ENCODE measurements at regions not wholly inside any gene's neighbourhood (a gene's known extent, or its start where the extent isn't known, plus 50 kb on each side); places are given as distances from the start of the nearest gene placed in this dataset.

DNA sequence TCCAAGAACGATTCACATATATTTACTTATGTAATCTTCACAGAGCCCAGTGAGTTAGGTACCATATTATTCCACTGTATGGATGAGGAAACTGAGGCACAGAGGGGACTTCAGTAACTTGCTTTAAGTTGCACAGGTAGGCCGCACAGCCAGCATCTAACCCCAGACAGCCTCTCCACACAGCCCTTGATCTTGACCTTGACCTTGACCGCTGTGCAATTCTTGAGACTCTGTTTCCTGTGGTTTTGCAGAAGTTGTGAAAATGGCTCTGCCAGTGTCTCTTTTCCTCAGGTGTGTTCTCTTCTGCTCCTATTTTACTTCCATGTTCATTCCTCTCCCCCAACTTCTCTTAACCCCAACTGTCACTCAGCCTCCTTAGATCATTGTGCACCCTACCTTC lies 206.5 kb downstream of the SOX11 start:
- no peaks in the 10 kb centered on the region for H3K27me3 ChIP-seq (ENCODE audit: insufficient read depth, low read length, poor library complexity, severe bottlenecking)

GRCh38 chr2:5905661-5906060 lies 213.5 kb downstream of the SOX11 start:
- H2AFZ ChIP-seq (ENCODE audit: low read length), result no peak overlapping the region
- H3K4me3 ChIP-seq (ENCODE audit: low read length, poor library complexity, severe bottlenecking), result no peak overlapping the region
- no peaks in the 10 kb centered on the region for H3K79me2 ChIP-seq (ENCODE audit: insufficient read depth, low read length)
- no peaks in the 10 kb centered on the region for H4K20me1 ChIP-seq (ENCODE audit: insufficient read depth, low read length, poor library complexity, severe bottlenecking)
- no peaks in the 10 kb centered on the region for H3K4me1 ChIP-seq (ENCODE audit: insufficient read depth, low read length, poor library complexity, severe bottlenecking)
- no peaks in the 10 kb centered on the region for H3K9me2 ChIP-seq (replicated peaks; ENCODE audit: low read depth, low read length)
- no peak for TF ChIP-seq CTCF (conservative IDR thresholded peaks at IDR 0.05; ENCODE audit: low read length)
- TF ChIP-seq EZH2phosphoT487 (IDR thresholded peaks at IDR 0.05; ENCODE audit: borderline replicate concordance), result no peak
- no peaks in the 10 kb centered on the region for H3K27me3 ChIP-seq (ENCODE audit: insufficient read depth, low read length, poor library complexity, severe bottlenecking)
- H3K4me2 ChIP-seq (ENCODE audit: low read depth, low read length, poor library complexity, severe bottlenecking), result no peak overlapping the region
- no peaks in the 10 kb centered on the region; the same call in 1 of the 2 replicates for H3K9me3 ChIP-seq (ENCODE audit: insufficient read depth, low read depth, low read length)
- no peak overlapping the region for H3K9ac ChIP-seq (ENCODE audit: low read depth, low read length, poor library complexity, severe bottlenecking)
- H3K36me3 ChIP-seq (ENCODE audit: insufficient read depth, low read length), result no peaks in the 10 kb centered on the region
- no peaks in the 10 kb centered on the region for H3F3A ChIP-seq (ENCODE audit: low read depth)

More for the DNA sequence above, 206.5 kb downstream of the SOX11 start:
- no peaks in the 10 kb centered on the region for H4K20me1 ChIP-seq (ENCODE audit: insufficient read depth, low read length, poor library complexity, severe bottlenecking)
- H3K9ac ChIP-seq (ENCODE audit: low read depth, low read length, poor library complexity, severe bottlenecking), result no peak overlapping the region
- peaks cover 2% of the 10 kb centered on the region; the same call in 1 of the 2 replicates for H3K9me3 ChIP-seq (ENCODE audit: insufficient read depth, low read depth, low read length)
- no peaks in the 10 kb centered on the region for H3F3A ChIP-seq (ENCODE audit: low read depth)
- no peaks in the 10 kb centered on the region for H3K4me1 ChIP-seq (ENCODE audit: insufficient read depth, low read length, poor library complexity, severe bottlenecking)
- H3K4me3 ChIP-seq (ENCODE audit: low read length, poor library complexity, severe bottlenecking), result no peak overlapping the region
- H3K79me2 ChIP-seq (ENCODE audit: insufficient read depth, low read length), result no peaks in the 10 kb centered on the region
- no peaks in the 10 kb centered on the region for H3K9me2 ChIP-seq (replicated peaks; ENCODE audit: low read depth, low read length)
- H2AFZ ChIP-seq (ENCODE audit: low read length), result no peak overlapping the region
- H3K36me3 ChIP-seq (ENCODE audit: insufficient read depth, low read length), result no peaks in the 10 kb centered on the region
- TF ChIP-seq CTCF (conservative IDR thresholded peaks at IDR 0.05; ENCODE audit: low read length), result no peak
- no peak for TF ChIP-seq EZH2phosphoT487 (IDR thresholded peaks at IDR 0.05; ENCODE audit: borderline replicate concordance)
- H3K4me2 ChIP-seq (ENCODE audit: low read depth, low read length, poor library complexity, severe bottlenecking), result no peak overlapping the region

DNA sequence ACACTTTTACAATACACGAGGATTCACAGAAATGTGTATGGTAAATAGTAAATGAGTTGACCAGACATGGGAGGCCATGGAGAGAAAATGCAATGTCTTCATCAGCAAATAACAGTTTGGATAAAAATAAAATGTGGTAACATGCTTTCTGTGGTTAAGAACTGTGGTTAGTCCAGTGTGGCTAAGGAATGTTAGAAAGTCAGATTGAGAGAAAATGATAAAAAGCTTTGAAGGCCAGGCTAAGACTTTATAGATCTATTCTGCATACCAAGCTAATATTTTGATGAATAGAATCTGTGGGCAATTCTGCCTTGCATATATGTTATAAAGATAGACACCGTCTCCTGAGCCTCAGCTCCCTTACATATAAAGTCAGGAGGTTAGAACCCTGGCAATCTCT lies 215.9 kb downstream of the SOX11 start:
- Histone ChIP-seq H3K4me3 (ENCODE audit: low read length, poor library complexity, severe bottlenecking) (no peak overlapping the region), H3K36me3 (ENCODE audit: insufficient read depth, low read length) (no peaks in the 10 kb centered on the region), H3K9me3 (ENCODE audit: insufficient read depth, low read depth, low read length) (no peaks in the 10 kb centered on the region; the same call in 1 of the 2 replicates), H3K4me1 (ENCODE audit: insufficient read depth, low read length, poor library complexity, severe bottlenecking) (no peaks in the 10 kb centered on the region), H3F3A (ENCODE audit: low read depth) (no peaks in the 10 kb centered on the region), H4K20me1 (ENCODE audit: insufficient read depth, low read length, poor library complexity, severe bottlenecking) (no peaks in the 10 kb centered on the region), H3K79me2 (ENCODE audit: insufficient read depth, low read length) (no peaks in the 10 kb centered on the region), H3K27me3 (ENCODE audit: insufficient read depth, low read length, poor library complexity, severe bottlenecking) (no peaks in the 10 kb centered on the region), H2AFZ (ENCODE audit: low read length) (no peak overlapping the region), H3K4me2 (ENCODE audit: low read depth, low read length, poor library complexity, severe bottlenecking) (no peak overlapping the region), H3K9me2 (replicated peaks; ENCODE audit: low read depth, low read length) (no peaks in the 10 kb centered on the region), H3K9ac (ENCODE audit: low read depth, low read length, poor library complexity, severe bottlenecking) (no peak overlapping the region)
- no peak for TF ChIP-seq EZH2phosphoT487 (IDR thresholded peaks at IDR 0.05; ENCODE audit: borderline replicate concordance)
- TF ChIP-seq CTCF (conservative IDR thresholded peaks at IDR 0.05; ENCODE audit: low read length), result no peak

Data from Loucy (cell line).